Heart right ventricle (tissue), 16 donors: ENCODE measurements at regions not wholly inside any gene's neighbourhood (a gene's known extent, or its start where the extent isn't known, plus 50 kb on each side); places are given as distances from the start of the nearest gene placed in this dataset.

Source experiments
- ATAC-seq, 8 donors: fragments of 200-7000 bp; cut with Tn5 transposase; one replicate each; pipeline ENCODE4 v1.9.1; 2020; ENCODE audit warnings: mild to moderate bottlenecking in 8 of 8, moderate library complexity in 8 of 8, moderate number of reproducible peaks in 1 of 8
- DNase-seq, 2 donors: peaks; one replicate each; pipeline ENCODE4 v3.0.0-alpha.2; 2020
- H3K27ac ChIP-seq, 10 donors: fragments of 200-600 bp; sonication (generic) in 2 of 10; one replicate each; pipeline versions ENCODE4 v1.5.0 to v1.8.0; 2020 to 2022; ENCODE audit warnings: mild to moderate bottlenecking in 3 of 10
- H3K27me3 ChIP-seq, 7 donors: fragments of 200-600 bp; one replicate each; pipeline ENCODE4 v1.8.0; 2021 to 2022; ENCODE audit warnings: mild to moderate bottlenecking in 2 of 7
- H3K36me3 ChIP-seq, 9 donors: fragments of 200-600 bp; sonication (generic) in 1 of 9; one replicate each; pipeline versions ENCODE4 v1.5.0 to v1.8.0; 2020 to 2022; ENCODE audit warnings: mild to moderate bottlenecking in 2 of 9
- H3K4me1 ChIP-seq, 9 donors: fragments of 200-600 bp; sonication (generic) in 1 of 9; one replicate each; pipeline versions ENCODE4 v1.5.0 to v1.8.0; 2020 to 2022; ENCODE audit warnings: mild to moderate bottlenecking in 4 of 9
- H3K4me3 ChIP-seq, 10 donors: fragments of 200-600 bp; sonication (generic) in 2 of 10; one replicate each; pipeline versions ENCODE4 v1.5.0 to v1.8.0; 2020 to 2022; ENCODE audit warnings: mild to moderate bottlenecking in 7 of 10, moderate library complexity in 2 of 10
- H3K9me3 ChIP-seq, 11 donors: fragments of 200-600 bp in 10 of 11; sonication (generic) in 2 of 11; one replicate each; pipeline versions ENCODE4 v1.5.0 to v1.8.0; 2013 to 2022; ENCODE audit warnings: mild to moderate bottlenecking in 2 of 11, control low read depth in 1 of 11, moderate library complexity in 1 of 11
- CTCF ChIP-seq, 9 donors: fragments of 200-600 bp; sonication (generic) in 2 of 9; IDR thresholded peaks; one replicate each; pipeline versions ENCODE4 v1.5.0 to v1.8.0; 2021 to 2022; ENCODE audit warnings: antibody characterized with exemption in 9 of 9, mild to moderate bottlenecking in 5 of 9, moderate library complexity in 1 of 9
- WGBS, 2 donors: extraction: QIAGEN DNeasy Blood & Tissue Kit; methylation state at CpG; one replicate each; pipeline ENCODE4 v1.1.7; 2013; ENCODE audit warnings: inconsistent platforms in 1 of 2; 5-methylcytosine and 5-hydroxymethylcytosine counted together
- intact Hi-C, 10 donors: fragments of 100-400 bp; cut with DNase I; formaldehyde crosslinking; loops; one replicate each; pipeline versions ENCODE4 v1.11.1 to v1.14.2; 2022
- donor health status: Arrhythmogenic right ventricular cardiomyopathy.
- donor health status: ischemic (EF 13 %, LVEDD 7.1; RV severe dilation, severe dysfunction).
- donor health status: healthy with polysubstance abuse.
- donor health status: DM: no; HTN: yes; CAD: no.
- donor health status: DM: no; HTN: no; CAD: no.
- donor health status: ischemic (EF 25% LVEDD 6.9; RV normal size, moderate dysfunction).
- donor health status: ischemic (EF 25% LVEDD 5.7; RV mildly dilated, moderate dysfunction).
- donor health status: healthy.
- donor health status: DM: yes; HTN: yes; CAD: no.
- donor health status: Ischemic cardiomyopathy.
- donor health status: ischemic (EF 35%, LVEDD 5.7; RV mildly dilated, moderate dysfunction).
- donor health status: nonischemic (EF 11% LVEDD 7.7; RV severe dilation, severe dysfunction).
- donor health status: DM: yes; HTN: yes; CAD: no.
- donor health status: PGD.
- donor health status: ischemic (EF 29% LVEDD 5.4; RV normal size, mild dysfunction).
- donor health status: nonischemic (EF 23%, LVEDD 6.1; RV moderate dilation, normal function).

GRCh38 chr12:78697817-78698415, 166.7 kb upstream of the SYT1 start:
- no peaks in the 10 kb centered on the region for H3K36me3 ChIP-seq
- 88 to 94% methylated on average over 2 of the region's 2 CpGs for WGBS, 2 donors
- no peak overlapping the region for H3K4me3 ChIP-seq
- peaks cover 0 to 7% (median 0%) of the 10 kb centered on the region in 11 donors for H3K9me3 ChIP-seq
- no peaks in the 10 kb centered on the region for H3K4me1 ChIP-seq
- intact Hi-C loops, result no loop called here
- H3K27ac ChIP-seq, result no peak overlapping the region
- DNase-seq (no peak), ATAC-seq (no peak)
- no peak for TF ChIP-seq CTCF (IDR thresholded peaks at IDR 0.05)
- no peaks in the 10 kb centered on the region for H3K27me3 ChIP-seq

- Histone ChIP-seq H3K4me1 (no peaks in the 10 kb centered on the region), H3K4me3 (no peak overlapping the region), H3K9me3 (peaks cover 0 to 3% (median 0%) of the 10 kb centered on the region in 11 donors), H3K36me3 (no peaks in the 10 kb centered on the region), H3K27me3 (no peaks in the 10 kb centered on the region), H3K27ac (no peak overlapping the region)
- TF ChIP-seq CTCF (IDR thresholded peaks at IDR 0.05), result no peak
- DNase-seq, result no peak
- WGBS, 2 donors, result 91 to 98% methylated on average over 1 of the region's 1 CpG
- intact Hi-C loops, result no loop called here
- ATAC-seq, result no peak
Observed at GRCh38 chr12:78698747-78699146, 165.8 kb upstream of the SYT1 start.

GRCh38 chr12:78700565-78700964, 164.0 kb upstream of the SYT1 start:
- intact Hi-C loops, result no loop called here
- Histone ChIP-seq H3K27me3 (no peaks in the 10 kb centered on the region), H3K4me3 (no peak overlapping the region), H3K4me1 (no peaks in the 10 kb centered on the region), H3K36me3 (no peaks in the 10 kb centered on the region), H3K27ac (no peak overlapping the region), H3K9me3 (no peaks in the 10 kb centered on the region)
- WGBS, 2 donors, result 76 to 85% methylated on average over 3 of the region's 3 CpGs
- no peak for ATAC-seq
- DNase-seq, result no peak
- no peak for TF ChIP-seq CTCF (IDR thresholded peaks at IDR 0.05)

GRCh38 chr12:78703820-78704525, 160.6 kb upstream of the SYT1 start:
- TF ChIP-seq CTCF (IDR thresholded peaks at IDR 0.05), result no peak
- Histone ChIP-seq H3K9me3 (no peaks in the 10 kb centered on the region), H3K36me3 (no peaks in the 10 kb centered on the region), H3K4me1 (no peaks in the 10 kb centered on the region), H3K27ac (no peak overlapping the region), H3K27me3 (no peaks in the 10 kb centered on the region), H3K4me3 (no peak overlapping the region)
- DNase-seq (no peak), ATAC-seq (no peak)
- WGBS, 2 donors, result 41 to 53% methylated on average over 3 of the region's 3 CpGs
- intact Hi-C loops, result no loop called here
